Tibial nerve (tissue), 4 donors: ENCODE measurements at regions not wholly inside any gene's neighbourhood (a gene's known extent, or its start where the extent isn't known, plus 50 kb on each side); places are given as distances from the start of the nearest gene placed in this dataset.

Source experiments
- EP300 ChIP-seq, 2 donors: sonication (generic); formaldehyde crosslinking; IDR thresholded peaks; one replicate each; pipeline ENCODE4 v1.6.1; 2017; ENCODE audit warnings: antibody characterized with exemption in 2 of 2, mild to moderate bottlenecking in 1 of 2
- POLR2A ChIP-seq, 2 donors: fragments of 450-650 bp; IDR thresholded peaks; one replicate each; pipeline ENCODE4 v1.6.1; 2017; ENCODE audit warnings: antibody characterized with exemption in 2 of 2, mild to moderate bottlenecking in 2 of 2, moderate library complexity in 2 of 2
- TF ChIP-seq, protein P1 (sequence below), 5 experiments: fragments of 200-600 bp in 3 of 5; fragments of 450-650 bp in 2 of 5; sonication (generic) in 3 of 5; IDR thresholded peaks; one replicate each; pipeline ENCODE4 v1.5.1; 2016 to 2019; ENCODE audit warnings: antibody characterized with exemption in 5 of 5, mild to moderate bottlenecking in 3 of 5, moderate library complexity in 2 of 5

DNA sequence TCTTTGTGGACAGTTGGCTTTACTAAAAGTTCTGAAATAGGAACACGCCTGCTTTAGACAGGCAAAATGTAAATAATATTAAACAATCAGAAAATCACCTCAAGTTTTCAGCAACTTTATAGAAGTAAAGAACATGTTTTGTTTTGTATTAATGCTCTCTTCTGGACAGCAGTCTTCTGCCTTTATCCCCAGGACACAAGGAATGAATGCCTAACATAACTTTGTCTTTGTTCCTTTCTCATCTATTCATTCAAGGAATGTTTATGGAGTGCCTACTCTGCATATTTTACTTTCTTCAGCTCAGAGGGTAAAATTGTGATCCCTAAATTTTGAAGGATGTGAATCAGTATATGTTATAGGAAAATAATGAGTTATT is 325.4 kb downstream of the FOXO1 start:
- TF ChIP-seq EP300 (IDR thresholded peaks at IDR 0.05) (no peak), POLR2A (IDR thresholded peaks at IDR 0.05) (no peak)
- TF ChIP-seq, protein P1, sequence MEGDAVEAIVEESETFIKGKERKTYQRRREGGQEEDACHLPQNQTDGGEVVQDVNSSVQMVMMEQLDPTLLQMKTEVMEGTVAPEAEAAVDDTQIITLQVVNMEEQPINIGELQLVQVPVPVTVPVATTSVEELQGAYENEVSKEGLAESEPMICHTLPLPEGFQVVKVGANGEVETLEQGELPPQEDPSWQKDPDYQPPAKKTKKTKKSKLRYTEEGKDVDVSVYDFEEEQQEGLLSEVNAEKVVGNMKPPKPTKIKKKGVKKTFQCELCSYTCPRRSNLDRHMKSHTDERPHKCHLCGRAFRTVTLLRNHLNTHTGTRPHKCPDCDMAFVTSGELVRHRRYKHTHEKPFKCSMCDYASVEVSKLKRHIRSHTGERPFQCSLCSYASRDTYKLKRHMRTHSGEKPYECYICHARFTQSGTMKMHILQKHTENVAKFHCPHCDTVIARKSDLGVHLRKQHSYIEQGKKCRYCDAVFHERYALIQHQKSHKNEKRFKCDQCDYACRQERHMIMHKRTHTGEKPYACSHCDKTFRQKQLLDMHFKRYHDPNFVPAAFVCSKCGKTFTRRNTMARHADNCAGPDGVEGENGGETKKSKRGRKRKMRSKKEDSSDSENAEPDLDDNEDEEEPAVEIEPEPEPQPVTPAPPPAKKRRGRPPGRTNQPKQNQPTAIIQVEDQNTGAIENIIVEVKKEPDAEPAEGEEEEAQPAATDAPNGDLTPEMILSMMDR (IDR thresholded peaks at IDR 0.05), result no peak
